Activated CD8-positive, alpha-beta memory T cell treated with anti-CD3 and anti-CD28 coated beads for 4 hours (primary cell): ENCODE measurements at regions not wholly inside any gene's neighbourhood (a gene's known extent, or its start where the extent isn't known, plus 50 kb on each side); places are given as distances from the start of the nearest gene placed in this dataset.
"Not testable (repeated sequence)": the region's sequence is repeated elsewhere in the genome, so short reads cannot be mapped to it uniquely, and the experiment has no call there.

Experiments used
- DNase-seq, 2 donors: peaks; one replicate each; pipeline ENCODE4 v3.0.0-alpha.2; 2020; ENCODE audit warnings: low read depth in 2 of 2

GRCh38 chr2:111529022-111529421 is 355.0 kb downstream of the ANAPC1 start:
- DNase-seq: not testable (repeated sequence)

- DNase-seq: not testable (repeated sequence)
These were observed 353.6 kb downstream of the ANAPC1 start for GRCh38 chr2:111530239-111530965.

- not testable (repeated sequence) for DNase-seq
These were observed 351.1 kb downstream of the ANAPC1 start for GRCh38 chr2:111532682-111533556.

- not testable (repeated sequence) for DNase-seq
These were observed 350.3 kb downstream of the ANAPC1 start for GRCh38 chr2:111533557-111534247.

GRCh38 chr2:111534910-111535352 is 349.1 kb downstream of the ANAPC1 start:
- DNase-seq: no peak

- no peak for DNase-seq
These were observed 348.6 kb downstream of the ANAPC1 start for GRCh38 chr2:111535404-111535803.

- DNase-seq: no peak
These were observed 346.8 kb downstream of the ANAPC1 start for GRCh38 chr2:111537078-111537655.

- not testable (repeated sequence) for DNase-seq
These were observed 344.0 kb downstream of the ANAPC1 start for GRCh38 chr2:111539991-111540390.

GRCh38 chr2:111542120-111542774 is 341.7 kb downstream of the ANAPC1 start:
- not testable (repeated sequence) for DNase-seq

- not testable (repeated sequence) for DNase-seq
These were observed 340.0 kb downstream of the ANAPC1 start for GRCh38 chr2:111544006-111544405.

GRCh38 chr2:111545723-111546431 is 338.1 kb downstream of the ANAPC1 start:
- not testable (repeated sequence) for DNase-seq

GRCh38 chr2:111546578-111546977 is 337.4 kb downstream of the ANAPC1 start:
- not testable (repeated sequence) for DNase-seq

- not testable (repeated sequence) for DNase-seq
These were observed 334.8 kb downstream of the ANAPC1 start for GRCh38 chr2:111549174-111549573.

GRCh38 chr2:111551428-111551827 is 332.6 kb downstream of the ANAPC1 start:
- not testable (repeated sequence) for DNase-seq

GRCh38 chr2:111552625-111553024 is 331.4 kb downstream of the ANAPC1 start:
- not testable (repeated sequence) for DNase-seq

- not testable (repeated sequence) for DNase-seq
These were observed 324.7 kb downstream of the ANAPC1 start for GRCh38 chr2:111559301-111559700.

GRCh38 chr2:111559814-111560213 is 324.2 kb downstream of the ANAPC1 start:
- not testable (repeated sequence) for DNase-seq

GRCh38 chr2:111566068-111566467 is 317.9 kb downstream of the ANAPC1 start:
- DNase-seq: not testable (repeated sequence)

- not testable (repeated sequence) for DNase-seq
These were observed 316.8 kb downstream of the ANAPC1 start for GRCh38 chr2:111567233-111567632.
